Caco-2 (cell line): ENCODE measurements at regions not wholly inside any gene's neighbourhood (a gene's known extent, or its start where the extent isn't known, plus 50 kb on each side); places are given as distances from the start of the nearest gene placed in this dataset.

Experiments used
- BruUV-seq: library from RNA; stranded (reverse); fragments of 400-500 nt; replicated peaks from 2 replicates; lab custom pipeline; 2021; lab: Mats Ljungman, UMichigan
- CTCF ChIA-PET: fragments of 300-600 bp; sonication (Branson Sonifier 250); formaldehyde crosslinking; loops from one replicate; lab custom pipeline; 2022; ENCODE audit warnings: antibody characterized with exemption; lab: Charles Lee
- POLR2A ChIA-PET: fragments of 300-600 bp; sonication (Branson Sonifier 250); formaldehyde crosslinking; loops from one replicate; lab custom pipeline; 2022; ENCODE audit warnings: antibody characterized with exemption; lab: Charles Lee
- DNase-seq, 2 experiments: peaks; one replicate each; pipeline versions ENCODE4 v3.0.0 to v3.0.0-alpha.2; 2020 to 2022
- H3K27me3 ChIP-seq: replicated peaks from 2 replicates; pipeline ENCODE4 v1.6.0; 2011; ENCODE audit warnings: low read length; ENCODE audit not compliant: control insufficient read depth, insufficient read depth
- H3K36me3 ChIP-seq: 2 replicates; pipeline ENCODE4 v1.5.1; 2011; ENCODE audit warnings: low read length; ENCODE audit not compliant: control insufficient read depth, insufficient read depth
- H3K4me1 ChIP-seq: fragments of 250-450 bp; sonication (Bioruptor Pico); 2 replicates; pipeline ENCODE4 v1.5.1; 2020; ENCODE audit warnings: mild to moderate bottlenecking
- H3K4me3 ChIP-seq: 2 replicates; pipeline ENCODE4 v1.5.1; 2011; ENCODE audit warnings: low read depth, mild to moderate bottlenecking, control low read depth, low read length
- H3K9me3 ChIP-seq: fragments of 250-450 bp; sonication (Bioruptor Pico); 2 replicates; pipeline ENCODE4 v1.5.1; 2020; ENCODE audit warnings: mild to moderate bottlenecking, moderate library complexity
- H3K27ac Mint-ChIP-seq: one replicate; pipeline ENCODE4 v1.8.0; 2022; ENCODE audit warnings: mixed read lengths; ENCODE audit not compliant: unreplicated experiment
- H3K27me3 Mint-ChIP-seq: one replicate; pipeline ENCODE4 v1.8.0; 2022; ENCODE audit warnings: mixed read lengths; ENCODE audit not compliant: insufficient read depth, unreplicated experiment
- H3K36me3 Mint-ChIP-seq: one replicate; pipeline ENCODE4 v1.8.0; 2022; ENCODE audit warnings: mild to moderate bottlenecking, mixed read lengths; ENCODE audit not compliant: insufficient read depth, unreplicated experiment
- H3K4me1 Mint-ChIP-seq: one replicate; pipeline ENCODE4 v1.8.0; 2022; ENCODE audit warnings: low read depth, mixed read lengths; ENCODE audit not compliant: unreplicated experiment
- H3K4me3 Mint-ChIP-seq: one replicate; pipeline ENCODE4 v1.8.0; 2022; ENCODE audit warnings: mild to moderate bottlenecking, moderate library complexity, mixed read lengths; ENCODE audit not compliant: unreplicated experiment
- H3K9me3 Mint-ChIP-seq: one replicate; pipeline ENCODE4 v1.8.0; 2022; ENCODE audit warnings: mixed read lengths; ENCODE audit not compliant: unreplicated experiment
- CTCF ChIP-seq, 2 experiments: fragments of 200-600 bp in 1 of 2; IDR thresholded peaks; 1 replicate in 1 of 2; 2 replicates in 1 of 2; pipeline versions ENCODE4 v1.5.1 to v1.8.0; 2011 to 2022; ENCODE audit warnings: antibody characterized with exemption in 1 of 2, control low read depth in 1 of 2, inconsistent platforms in 1 of 2, low read depth in 1 of 2, low read length in 1 of 2, mild to moderate bottlenecking in 1 of 2, moderate library complexity in 1 of 2; ENCODE audit not compliant: insufficient read depth in 1 of 2, severe bottlenecking in 1 of 2, unreplicated experiment in 1 of 2
- intact Hi-C: fragments of 100-400 bp; cut with micrococcal nuclease; formaldehyde crosslinking; loops from one replicate; pipeline ENCODE4 v1.10.0; 2022; ENCODE audit not compliant: unreplicated experiment

GRCh38 chr4:123955167-123955800, 558.7 kb downstream of the SPRY1 start:
- BruUV-seq = no TSS peak
- TF ChIP-seq CTCF (IDR thresholded peaks at IDR 0.05; ENCODE audit: insufficient read depth in 1 of 2, low read depth in 1 of 2, low read length in 1 of 2, severe bottlenecking in 1 of 2, unreplicated experiment in 1 of 2) = no peak
- Mint-ChIP-seq H3K27me3 (no peaks in the 10 kb centered on the region), H3K27ac (no peak overlapping the region), H3K36me3 (no peaks in the 10 kb centered on the region), H3K9me3 (no peaks in the 10 kb centered on the region), H3K4me1 (no peaks in the 10 kb centered on the region), H3K4me3 (no peak overlapping the region)
- no peaks in the 10 kb centered on the region for H3K27me3 ChIP-seq
- H3K36me3 ChIP-seq = no peaks in the 10 kb centered on the region
- H3K4me1 ChIP-seq = no peaks in the 10 kb centered on the region; the same call in 1 of the 2 replicates
- DNase-seq = no peak
- no peaks in the 10 kb centered on the region for H3K9me3 ChIP-seq
- POLR2A ChIA-PET = no interaction called here
- CTCF ChIA-PET = no interaction called here
- no peak overlapping the region for H3K4me3 ChIP-seq
- intact Hi-C loops = no loop called here

- TF ChIP-seq CTCF (IDR thresholded peaks at IDR 0.05; ENCODE audit: insufficient read depth in 1 of 2, low read depth in 1 of 2, low read length in 1 of 2, severe bottlenecking in 1 of 2, unreplicated experiment in 1 of 2) = no peak
- Mint-ChIP-seq H3K4me1 (no peaks in the 10 kb centered on the region), H3K27ac (no peak overlapping the region), H3K4me3 (no peak overlapping the region), H3K36me3 (no peaks in the 10 kb centered on the region), H3K27me3 (no peaks in the 10 kb centered on the region), H3K9me3 (no peaks in the 10 kb centered on the region)
- intact Hi-C loops = no loop called here
- H3K36me3 ChIP-seq = no peaks in the 10 kb centered on the region
- no peak for DNase-seq
- no peaks in the 10 kb centered on the region for H3K9me3 ChIP-seq
- H3K4me3 ChIP-seq = no peak overlapping the region
- BruUV-seq = no TSS peak
- no peaks in the 10 kb centered on the region for H3K27me3 ChIP-seq
- ChIA-PET POLR2A (no interaction called here), CTCF (no interaction called here)
- no peaks in the 10 kb centered on the region; the same call in 1 of the 2 replicates for H3K4me1 ChIP-seq
These were observed 559.6 kb downstream of the SPRY1 start for GRCh38 chr4:123956204-123956603.

- Mint-ChIP-seq H3K36me3 (no peaks in the 10 kb centered on the region), H3K27ac (no peak overlapping the region), H3K9me3 (no peaks in the 10 kb centered on the region), H3K4me1 (no peaks in the 10 kb centered on the region), H3K27me3 (no peaks in the 10 kb centered on the region), H3K4me3 (no peak overlapping the region)
- no peak for TF ChIP-seq CTCF (IDR thresholded peaks at IDR 0.05; ENCODE audit: insufficient read depth in 1 of 2, low read depth in 1 of 2, low read length in 1 of 2, severe bottlenecking in 1 of 2, unreplicated experiment in 1 of 2)
- no peaks in the 10 kb centered on the region for H3K36me3 ChIP-seq
- H3K4me3 ChIP-seq = no peak overlapping the region
- DNase-seq = no peak
- no TSS peak for BruUV-seq
- CTCF ChIA-PET = no interaction called here
- H3K27me3 ChIP-seq = no peaks in the 10 kb centered on the region
- POLR2A ChIA-PET = no interaction called here
- H3K9me3 ChIP-seq = no peaks in the 10 kb centered on the region
- intact Hi-C loops = no loop called here
- H3K4me1 ChIP-seq = no peaks in the 10 kb centered on the region
These were observed 570.6 kb downstream of the SPRY1 start for GRCh38 chr4:123966990-123967769.
